Central memory CD4-positive, alpha-beta T cell (primary cell): ENCODE measurements at regions not wholly inside any gene's neighbourhood (a gene's known extent, or its start where the extent isn't known, plus 50 kb on each side); places are given as distances from the start of the nearest gene placed in this dataset.
"Not testable (repeated sequence)": the region's sequence is repeated elsewhere in the genome, so short reads cannot be mapped to it uniquely, and the experiment has no call there.

Experiments
- DNase-seq: peaks from one replicate; pipeline ENCODE4 v3.0.0; 2022

- no peak for DNase-seq
These were observed 719.0 kb downstream of the KCNJ2 start for GRCh38 chr17:70888324-70888723.

- DNase-seq = no peak
These were observed 722.0 kb downstream of the KCNJ2 start for GRCh38 chr17:70891306-70891705.

- no peak for DNase-seq
These were observed 723.2 kb downstream of the KCNJ2 start for GRCh38 chr17:70892527-70892926.

- no peak for DNase-seq
These were observed 727.5 kb downstream of the KCNJ2 start for GRCh38 chr17:70896843-70897242.

- no peak for DNase-seq
These were observed 728.1 kb downstream of the KCNJ2 start for GRCh38 chr17:70897446-70897845.

- no peak for DNase-seq
These were observed 732.5 kb downstream of the KCNJ2 start for GRCh38 chr17:70901870-70902269.

GRCh38 chr17:70905796-70906195 is 736.5 kb downstream of the KCNJ2 start:
- DNase-seq = no peak

GRCh38 chr17:70906808-70907207 is 737.5 kb downstream of the KCNJ2 start:
- DNase-seq = no peak

- no peak for DNase-seq
These were observed 743.6 kb downstream of the KCNJ2 start for GRCh38 chr17:70912716-70913485.

GRCh38 chr17:70916469-70916868 is 747.1 kb downstream of the KCNJ2 start:
- DNase-seq = no peak

- no peak for DNase-seq
These were observed 749.9 kb downstream of the KCNJ2 start for GRCh38 chr17:70919241-70919640.

- no peak for DNase-seq
These were observed 751.1 kb downstream of the KCNJ2 start for GRCh38 chr17:70920416-70920815.

GRCh38 chr17:70922268-70922667 is 752.9 kb downstream of the KCNJ2 start:
- DNase-seq = no peak

- no peak for DNase-seq
These were observed 755.4 kb downstream of the KCNJ2 start for GRCh38 chr17:70924776-70925175.

GRCh38 chr17:70929226-70929625 is 759.9 kb downstream of the KCNJ2 start:
- no peak for DNase-seq

- DNase-seq = no peak
These were observed 764.9 kb downstream of the KCNJ2 start for GRCh38 chr17:70934231-70934630.

GRCh38 chr17:70934835-70935234 is 765.5 kb downstream of the KCNJ2 start:
- DNase-seq = no peak

GRCh38 chr17:70936724-70937123 is 767.4 kb downstream of the KCNJ2 start:
- DNase-seq = no peak

- no peak for DNase-seq
These were observed 769.0 kb downstream of the KCNJ2 start for GRCh38 chr17:70938336-70938735.

- no peak for DNase-seq
These were observed 776.1 kb downstream of the KCNJ2 start for GRCh38 chr17:70945386-70945785.

- DNase-seq = no peak
These were observed 777.9 kb downstream of the KCNJ2 start for GRCh38 chr17:70947215-70947614.

GRCh38 chr17:70947636-70948565 is 778.6 kb downstream of the KCNJ2 start:
- no peak for DNase-seq

- not testable (repeated sequence) for DNase-seq
These were observed 783.8 kb downstream of the KCNJ2 start for GRCh38 chr17:70953140-70953539.

GRCh38 chr17:70955441-70955840 is 786.1 kb downstream of the KCNJ2 start:
- DNase-seq = no peak
